C4-2B (cell line): ENCODE measurements at regions not wholly inside any gene's neighbourhood (a gene's known extent, or its start where the extent isn't known, plus 50 kb on each side); places are given as distances from the start of the nearest gene placed in this dataset.

Experiments
- CTCF ChIP-seq: fragments of 450-650 bp; conservative IDR thresholded peaks from 2 replicates; pipeline ENCODE4 v1.5.1; 2017; ENCODE audit warnings: mild to moderate bottlenecking
- ZFX ChIP-seq: fragments of 450-650 bp; IDR thresholded peaks from 2 replicates; pipeline ENCODE4 v1.6.1; 2017

GRCh38 chr2:84326831-84327432, 132.1 kb downstream of the SUCLG1 start:
- TF ChIP-seq CTCF (no peak), ZFX (no peak)
